Aorta (tissue), 5 donors: ENCODE measurements at regions not wholly inside any gene's neighbourhood (a gene's known extent, or its start where the extent isn't known, plus 50 kb on each side); places are given as distances from the start of the nearest gene placed in this dataset.

ENCODE experiments used
- ATAC-seq: fragments of 200-7000 bp; cut with Tn5 transposase; one replicate; pipeline ENCODE4 v1.9.1; 2022; ENCODE audit warnings: moderate library complexity; ENCODE audit not compliant: low FRiP score
- DNase-seq, 2 donors: peaks; one replicate each; pipeline ENCODE4 v3.0.0-alpha.2; 2020
- H3K27ac ChIP-seq, 2 donors: one replicate each; pipeline ENCODE4 v1.5.1; 2013; ENCODE audit warnings: low read length in 2 of 2, mild to moderate bottlenecking in 2 of 2, moderate library complexity in 2 of 2, control low read depth in 1 of 2, inconsistent platforms in 1 of 2, low read depth in 1 of 2
- H3K27me3 ChIP-seq, 2 donors: one replicate each; pipeline ENCODE4 v1.6.1; 2013; ENCODE audit warnings: control low read depth in 1 of 2, low read length in 1 of 2, mild to moderate bottlenecking in 1 of 2, moderate library complexity in 1 of 2; ENCODE audit not compliant: insufficient read depth in 2 of 2, control insufficient read depth in 1 of 2
- H3K36me3 ChIP-seq, 2 donors: one replicate each; pipeline ENCODE4 v1.6.1; 2013; ENCODE audit warnings: control low read depth in 1 of 2, low read length in 1 of 2, mild to moderate bottlenecking in 1 of 2; ENCODE audit not compliant: insufficient read depth in 2 of 2, control insufficient read depth in 1 of 2
- H3K4me1 ChIP-seq, 2 donors: one replicate each; pipeline ENCODE4 v1.6.1; 2013; ENCODE audit warnings: low read length in 2 of 2, control low read depth in 1 of 2, mild to moderate bottlenecking in 1 of 2, moderate library complexity in 1 of 2; ENCODE audit not compliant: insufficient read depth in 2 of 2, control insufficient read depth in 1 of 2
- H3K4me3 ChIP-seq, 2 donors: one replicate each; pipeline ENCODE4 v1.5.1; 2013; ENCODE audit warnings: low read length in 2 of 2, control low read depth in 1 of 2, mild to moderate bottlenecking in 1 of 2
- H3K9me3 ChIP-seq: one replicate; pipeline ENCODE4 v1.6.1; 2013; ENCODE audit warnings: mild to moderate bottlenecking, low read length; ENCODE audit not compliant: control insufficient read depth
- WGBS, 2 donors: extraction: QIAGEN DNeasy Blood & Tissue Kit; methylation state at CpG; one replicate each; pipeline ENCODE4 v1.1.7; 2013; 5-methylcytosine and 5-hydroxymethylcytosine counted together
- intact Hi-C, 2 donors: fragments of 100-400 bp; cut with DNase I; formaldehyde crosslinking; loops; one replicate each; pipeline versions ENCODE4 v1.14.2 to v1.15.0; 2022
- donor health status: healthy with polysubstance abuse.
- donor health status: Bipolar disorder and iron deficiency.
- donor health status: DM: no; HTN: no; CAD: no.
- donor health status: DM: no; HTN: no; CAD: no.
- donor health status: DM: yes; HTN: yes; CAD: no.

GRCh38 chr5:174384509-174384947, 339.0 kb downstream of the NSG2 start:
- Histone ChIP-seq H3K9me3 (no peaks in the 10 kb centered on the region), H3K4me1 (no peaks in the 10 kb centered on the region), H3K27me3 (no peaks in the 10 kb centered on the region), H3K27ac (no peak overlapping the region), H3K4me3 (no peak overlapping the region), H3K36me3 (no peaks in the 10 kb centered on the region)
- intact Hi-C loops = no loop called here
- DNase-seq (no peak), ATAC-seq (no peak)
- WGBS, 2 donors = 89 to 90% methylated on average over 17 of the region's 17 CpGs

DNA sequence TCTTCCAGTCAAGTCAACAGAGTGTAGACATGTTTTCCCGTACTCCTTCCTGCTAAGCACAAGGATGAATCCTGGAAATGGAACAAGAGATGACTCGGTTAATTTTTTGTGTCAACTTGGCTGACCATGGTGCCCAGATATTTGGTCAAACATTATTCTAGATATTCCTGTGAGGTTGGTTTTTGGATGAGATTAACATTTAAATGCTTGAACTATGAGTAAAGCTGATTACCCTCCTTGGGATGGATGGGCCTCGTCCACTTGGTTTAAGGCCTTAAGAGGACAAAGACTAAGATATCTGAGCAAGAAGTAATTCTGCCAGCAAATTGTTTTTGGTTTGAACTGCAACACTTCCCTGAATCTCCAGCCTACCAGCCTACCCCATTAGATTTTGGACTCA, 338.1 kb upstream of the MSX2 start:
- 41 to 50% methylated on average over 3 of the region's 3 CpGs for WGBS, 2 donors
- intact Hi-C loops = no loop called here
- no peak overlapping the region for H3K27ac ChIP-seq
- no peak overlapping the region for H3K4me3 ChIP-seq
- no peaks in the 10 kb centered on the region for H3K27me3 ChIP-seq
- H3K4me1 ChIP-seq = no peaks in the 10 kb centered on the region
- DNase-seq (no peak), ATAC-seq (no peak)
- H3K9me3 ChIP-seq = no peaks in the 10 kb centered on the region
- H3K36me3 ChIP-seq = no peaks in the 10 kb centered on the region

DNA sequence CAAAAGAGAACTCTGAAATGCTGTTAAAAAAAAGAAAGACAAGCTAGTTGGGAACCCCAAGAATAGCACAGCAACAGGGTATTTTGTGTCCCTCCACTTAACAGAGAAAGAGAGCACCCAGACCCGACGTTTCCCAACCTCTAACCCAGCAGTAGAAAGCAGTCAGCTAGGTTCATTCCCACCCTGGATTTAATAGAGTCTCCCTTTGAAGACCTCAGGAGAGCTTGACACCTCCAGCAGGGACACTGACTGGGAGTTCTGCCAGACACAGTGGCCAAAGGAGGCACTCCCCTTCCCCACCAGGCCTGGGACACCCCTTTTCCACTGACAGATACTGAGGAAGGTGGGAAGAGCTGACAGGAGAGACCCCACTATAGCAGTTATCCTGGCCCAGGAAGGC, 337.5 kb upstream of the MSX2 start:
- ATAC-seq = peak; percentile 22
- H3K36me3 ChIP-seq = no peaks in the 10 kb centered on the region
- DNase-seq = no peak
- no peaks in the 10 kb centered on the region for H3K9me3 ChIP-seq
- no peak overlapping the region for H3K4me3 ChIP-seq
- H3K27ac ChIP-seq = no peak overlapping the region
- no peaks in the 10 kb centered on the region for H3K27me3 ChIP-seq
- H3K4me1 ChIP-seq = no peaks in the 10 kb centered on the region
- 48 to 65% methylated on average over 2 of the region's 2 CpGs for WGBS, 2 donors
- intact Hi-C loops = no loop called here

DNA sequence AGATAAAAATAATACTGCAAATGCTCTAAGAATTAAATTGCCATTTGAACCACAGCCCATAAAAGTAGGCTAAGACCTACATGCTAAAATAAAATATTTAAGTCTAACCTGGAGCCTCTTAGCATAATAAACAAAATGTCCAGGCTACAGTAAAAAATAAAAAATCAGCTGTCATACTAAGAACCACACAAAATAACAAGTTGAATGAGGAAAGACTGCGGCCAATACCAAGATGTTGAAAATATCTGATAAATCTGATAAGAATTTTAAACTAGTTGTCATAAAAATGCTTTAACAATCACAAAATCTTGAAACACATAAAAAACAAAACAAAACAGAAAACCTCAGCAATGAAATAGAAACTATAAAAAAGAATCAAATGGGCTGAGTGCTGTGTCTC, 336.9 kb upstream of the MSX2 start:
- H3K27me3 ChIP-seq = no peaks in the 10 kb centered on the region
- 13% methylated on average over 1 of the region's 1 CpG for WGBS, 2 donors
- no peak overlapping the region for H3K27ac ChIP-seq
- H3K4me3 ChIP-seq = no peak overlapping the region
- H3K9me3 ChIP-seq = no peaks in the 10 kb centered on the region
- no peak for ATAC-seq
- DNase-seq = no peak
- H3K4me1 ChIP-seq = no peaks in the 10 kb centered on the region
- intact Hi-C loops = no loop called here
- no peaks in the 10 kb centered on the region for H3K36me3 ChIP-seq

DNA sequence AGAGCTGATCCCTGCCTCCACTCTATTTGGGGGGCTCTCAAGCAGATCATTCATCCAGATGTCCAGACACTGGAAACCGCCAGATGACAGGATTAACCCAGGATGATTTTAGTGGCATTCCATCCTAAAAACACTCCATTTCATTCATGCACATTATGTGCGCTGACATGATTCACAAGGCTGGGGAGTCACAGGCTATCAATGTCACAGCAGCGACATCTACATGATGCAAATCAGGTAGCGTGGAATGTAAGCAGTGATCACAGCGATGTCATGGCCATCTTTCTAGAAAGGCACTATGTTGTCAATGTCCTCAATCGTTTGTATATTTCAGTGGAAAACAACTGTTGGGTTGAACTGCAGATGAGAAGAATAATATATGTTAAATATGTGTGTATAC, 331.5 kb upstream of the MSX2 start:
- intact Hi-C loops = no loop called here
- Histone ChIP-seq H3K36me3 (no peaks in the 10 kb centered on the region), H3K4me3 (no peak overlapping the region), H3K27me3 (peaks cover 0 to 2% of the 10 kb centered on the region in 2 donors), H3K4me1 (no peaks in the 10 kb centered on the region), H3K9me3 (no peaks in the 10 kb centered on the region), H3K27ac (no peak overlapping the region)
- DNase-seq (no peak), ATAC-seq (no peak)
- 81 to 87% methylated on average over 6 of the region's 6 CpGs for WGBS, 2 donors

DNA sequence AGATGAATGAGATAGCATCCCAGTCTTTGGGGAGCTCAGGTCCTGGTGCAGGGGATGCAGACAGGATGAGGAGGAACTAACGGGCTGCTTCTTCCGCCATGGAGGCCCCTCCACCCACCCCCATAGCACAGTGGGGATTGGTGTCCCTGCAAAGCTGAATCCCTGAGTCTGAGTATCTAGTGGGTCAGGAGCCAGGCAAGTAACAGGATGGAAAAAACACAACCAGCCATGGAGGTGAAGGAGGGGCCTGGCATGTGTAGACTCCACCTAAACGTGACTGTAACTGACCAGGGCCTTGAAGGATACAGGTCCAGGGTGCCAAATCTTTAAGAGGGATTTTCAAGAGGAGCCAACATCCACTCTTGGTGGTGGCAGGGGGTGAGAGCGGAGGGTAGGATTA, 327.8 kb upstream of the MSX2 start:
- no peak overlapping the region for H3K4me3 ChIP-seq
- no peaks in the 10 kb centered on the region for H3K9me3 ChIP-seq
- H3K27ac ChIP-seq = no peak overlapping the region
- 78 to 79% methylated on average over 4 of the region's 4 CpGs for WGBS, 2 donors
- intact Hi-C loops = no loop called here
- DNase-seq (no peak), ATAC-seq (no peak)
- no peaks in the 10 kb centered on the region for H3K4me1 ChIP-seq
- H3K36me3 ChIP-seq = no peaks in the 10 kb centered on the region
- peaks cover 0 to 2% of the 10 kb centered on the region in 2 donors for H3K27me3 ChIP-seq

DNA sequence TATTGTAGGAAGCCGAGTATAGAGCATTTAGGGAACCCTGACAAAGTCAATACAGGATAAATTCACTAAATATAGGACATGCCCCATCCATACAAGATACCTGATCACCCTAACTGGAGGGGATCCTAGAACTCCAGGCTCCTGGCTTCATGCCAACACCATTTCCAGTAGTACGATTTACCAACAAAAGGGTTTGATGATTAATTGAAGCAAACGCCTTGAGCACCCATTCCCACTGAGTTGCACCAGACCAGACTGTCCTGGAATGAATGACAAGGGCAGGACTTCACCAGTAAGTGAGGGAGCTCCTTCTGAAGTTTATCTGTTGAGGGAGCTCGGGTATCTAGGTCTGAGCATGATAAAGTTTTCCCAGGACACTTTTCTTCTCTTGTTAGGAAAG, 327.2 kb upstream of the MSX2 start:
- Histone ChIP-seq H3K4me1 (no peaks in the 10 kb centered on the region), H3K36me3 (no peaks in the 10 kb centered on the region), H3K4me3 (no peak overlapping the region), H3K27me3 (peaks cover 0 to 2% of the 10 kb centered on the region in 2 donors), H3K9me3 (no peaks in the 10 kb centered on the region), H3K27ac (no peak overlapping the region)
- no peak for ATAC-seq
- DNase-seq = no peak
- 53 to 54% methylated on average over 4 of the region's 4 CpGs for WGBS, 2 donors
- intact Hi-C loops = no loop called here

- DNase-seq = no peak
- ATAC-seq = no peak
- H3K27ac ChIP-seq = no peak overlapping the region
- intact Hi-C loops = no loop called here
- peaks cover 0 to 2% of the 10 kb centered on the region in 2 donors for H3K27me3 ChIP-seq
- no peaks in the 10 kb centered on the region for H3K36me3 ChIP-seq
- no peak overlapping the region for H3K4me3 ChIP-seq
- WGBS, 2 donors = 83 to 91% methylated on average over 2 of the region's 2 CpGs
- no peaks in the 10 kb centered on the region for H3K4me1 ChIP-seq
- H3K9me3 ChIP-seq = no peaks in the 10 kb centered on the region
Observed at GRCh38 chr5:174398171-174398570, 326.2 kb upstream of the MSX2 start.

- ATAC-seq (no peak), DNase-seq (no peak)
- H3K4me3 ChIP-seq = no peak overlapping the region
- H3K4me1 ChIP-seq = no peaks in the 10 kb centered on the region
- 45 to 53% methylated on average over 2 of the region's 2 CpGs for WGBS, 2 donors
- H3K27me3 ChIP-seq = peaks cover 0 to 2% of the 10 kb centered on the region in 2 donors
- no peak overlapping the region for H3K27ac ChIP-seq
- H3K9me3 ChIP-seq = no peaks in the 10 kb centered on the region
- intact Hi-C loops = no loop called here
- no peaks in the 10 kb centered on the region for H3K36me3 ChIP-seq
Observed at GRCh38 chr5:174399411-174399810, 325.0 kb upstream of the MSX2 start.
